ENCODE measurements at regions not wholly inside any gene's neighbourhood (a gene's known extent, or its start where the extent isn't known, plus 50 kb on each side); places are given as distances from the start of the nearest gene placed in this dataset.

GRCh38 chr12:30211743-30212142 lies 428.0 kb upstream of the TMTC1 start:
- no peak for DNase-seq (ENCODE audit: low read depth)
- no peak for TF ChIP-seq CTCF (IDR thresholded peaks at IDR 0.05; ENCODE audit: control insufficient read depth, extremely low read depth, insufficient read depth)
- H3K4me3 ChIP-seq (ENCODE audit: low read depth, low read length), result no peak overlapping the region

GRCh38 chr12:30203981-30204380 lies 420.2 kb upstream of the TMTC1 start:
- DNase-seq (ENCODE audit: low read depth), result no peak
- no peak for TF ChIP-seq CTCF (IDR thresholded peaks at IDR 0.05; ENCODE audit: control insufficient read depth, extremely low read depth, insufficient read depth)
- H3K4me3 ChIP-seq (ENCODE audit: low read depth, low read length), result no peak overlapping the region

DNA sequence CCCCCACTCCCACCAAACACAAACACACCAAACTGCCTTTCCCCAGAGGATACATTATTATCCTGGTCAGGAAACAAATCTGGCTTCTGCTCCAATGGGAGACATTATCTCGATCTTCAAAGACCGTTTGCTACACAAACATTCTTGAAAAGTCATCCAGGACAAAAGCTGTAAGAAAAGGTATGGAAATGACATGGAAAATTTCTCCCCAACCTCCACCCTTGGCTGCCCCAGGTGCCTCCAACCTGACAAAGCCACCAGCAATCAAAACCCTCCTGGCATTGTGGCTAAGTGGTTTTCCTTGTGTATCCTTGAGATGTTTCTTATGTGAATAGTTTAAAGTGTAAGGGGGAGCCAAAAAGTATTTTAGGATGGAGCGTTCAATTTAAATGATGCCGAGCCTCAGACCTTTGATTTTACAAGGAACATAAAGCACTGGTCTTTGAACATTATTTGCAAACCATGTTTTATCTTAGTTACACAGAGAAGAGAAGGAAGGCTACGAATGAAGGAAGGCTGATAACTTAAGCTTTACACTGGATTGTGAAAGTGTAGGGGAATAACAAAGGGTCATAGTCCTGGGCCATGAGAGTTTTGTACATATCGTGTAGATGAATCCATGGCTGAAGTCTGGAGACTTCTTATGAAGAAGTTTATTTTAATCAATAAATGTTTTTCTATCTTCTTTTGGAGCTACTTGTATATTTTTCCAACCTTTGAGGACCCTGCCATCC lies 418.9 kb upstream of the TMTC1 start:
- no peak overlapping the region for H3K4me3 ChIP-seq (ENCODE audit: low read depth, low read length)
- no peak for TF ChIP-seq CTCF (IDR thresholded peaks at IDR 0.05; ENCODE audit: control insufficient read depth, extremely low read depth, insufficient read depth)
- DNase-seq (ENCODE audit: low read depth), result no peak

DNA sequence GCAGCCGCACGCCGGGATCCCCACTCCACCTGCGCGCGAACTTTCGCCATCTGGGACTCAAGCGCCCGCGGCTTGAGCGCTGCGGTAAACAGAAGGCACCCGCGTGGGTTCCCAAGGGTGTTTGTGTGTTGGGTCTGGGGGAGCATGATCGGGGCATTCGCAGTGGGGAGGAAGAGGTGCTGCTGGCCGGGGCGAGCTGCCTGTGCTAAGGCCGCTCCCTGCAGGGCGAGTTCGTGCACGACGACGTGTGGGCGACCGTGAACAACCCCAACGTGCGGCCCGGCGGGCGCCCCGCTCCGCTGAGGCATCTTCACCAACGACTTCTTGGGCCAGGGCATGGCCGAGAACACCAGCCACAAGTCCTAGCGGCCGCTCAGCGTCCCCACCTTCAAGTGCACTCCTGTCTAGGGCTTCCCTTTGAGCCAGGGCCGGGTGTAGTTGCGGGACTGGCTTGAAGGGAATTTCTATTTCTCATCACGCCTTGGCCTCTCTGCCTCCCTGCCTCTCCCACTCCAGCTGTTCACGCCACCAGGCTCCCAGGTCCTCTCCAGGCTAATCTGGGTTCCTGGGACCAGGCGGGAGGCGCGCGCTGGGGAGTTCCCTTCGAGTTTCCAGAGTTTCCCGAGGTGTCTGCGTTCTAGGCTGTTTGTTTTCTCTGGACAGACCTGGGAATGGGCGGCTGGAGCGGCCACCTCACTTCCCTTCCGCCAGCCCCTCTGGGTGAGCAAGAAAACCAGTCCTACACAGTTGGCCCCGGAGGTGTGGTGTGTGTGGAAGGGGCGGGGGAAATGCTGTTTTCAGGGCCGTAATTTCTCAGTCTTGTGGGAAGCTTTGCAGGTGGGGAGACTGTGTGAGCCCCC lies 417.8 kb upstream of the TMTC1 start:
- DNase-seq (ENCODE audit: low read depth), result no peak
- TF ChIP-seq CTCF (IDR thresholded peaks at IDR 0.05; ENCODE audit: control insufficient read depth, extremely low read depth, insufficient read depth), result no peak
- no peak overlapping the region for H3K4me3 ChIP-seq (ENCODE audit: low read depth, low read length)

DNA sequence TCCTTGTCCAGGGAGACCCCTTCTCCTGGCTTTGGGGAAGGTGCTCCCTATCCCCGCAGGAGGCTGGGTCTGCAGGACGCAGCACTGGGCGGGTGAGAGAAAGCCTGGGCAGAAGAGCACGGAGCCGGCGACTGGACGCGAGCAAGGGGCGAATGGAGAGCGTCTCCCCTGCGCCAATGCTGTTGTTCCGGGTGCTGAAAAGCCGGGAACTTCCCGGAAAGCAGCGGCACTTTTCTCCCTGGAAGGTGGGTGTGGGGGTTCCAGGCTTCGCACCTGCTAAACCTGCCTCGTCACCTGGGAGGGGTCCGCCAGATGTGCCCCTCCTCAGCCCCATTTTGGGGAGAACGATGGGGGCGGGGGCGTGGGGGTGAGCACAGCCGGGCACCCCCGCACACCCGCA lies 417.1 kb upstream of the TMTC1 start:
- no peak for DNase-seq (ENCODE audit: low read depth)

GRCh38 chr12:30197392-30198057 lies 413.8 kb upstream of the TMTC1 start:
- TF ChIP-seq CTCF (IDR thresholded peaks at IDR 0.05; ENCODE audit: control insufficient read depth, extremely low read depth, insufficient read depth), result no peak
- no peak for DNase-seq (ENCODE audit: low read depth)
- H3K4me3 ChIP-seq (ENCODE audit: low read depth, low read length), result no peak overlapping the region

More for the DNA sequence above, 417.1 kb upstream of the TMTC1 start:
- no peak overlapping the region for H3K4me3 ChIP-seq (ENCODE audit: low read depth, low read length)
- TF ChIP-seq CTCF (IDR thresholded peaks at IDR 0.05; ENCODE audit: control insufficient read depth, extremely low read depth, insufficient read depth), result no peak

All from LNCaP clone FGC (cell line).